HG03439 (cell line): ENCODE measurements at regions not wholly inside any gene's neighbourhood (a gene's known extent, or its start where the extent isn't known, plus 50 kb on each side); places are given as distances from the start of the nearest gene placed in this dataset.
"Not testable (repeated sequence)": the region's sequence is repeated elsewhere in the genome, so short reads cannot be mapped to it uniquely, and the experiment has no call there.

Experiments
- ATAC-seq: cut with Tn5 transposase; IDR thresholded peaks from one replicate; pipeline ENCODE4 v1.9.1; 2021; ENCODE audit warnings: mild to moderate bottlenecking, moderate library complexity; ENCODE audit not compliant: unreplicated experiment

- no peak for ATAC-seq
Measured at GRCh38 chr20:53800883-53801604, 207.4 kb upstream of the ZNF217 start.

GRCh38 chr20:53800418-53800817 lies 206.8 kb upstream of the ZNF217 start:
- ATAC-seq = no peak

- ATAC-seq = no peak
Measured at GRCh38 chr20:53797085-53797484, 203.4 kb upstream of the ZNF217 start.

GRCh38 chr20:53795170-53795569 lies 201.5 kb upstream of the ZNF217 start:
- no peak for ATAC-seq

- ATAC-seq = no peak
Measured at GRCh38 chr20:53794529-53795115, 201.0 kb upstream of the ZNF217 start.

- no peak for ATAC-seq
Measured at GRCh38 chr20:53793783-53794383, 200.2 kb upstream of the ZNF217 start.

- no peak for ATAC-seq
Measured at GRCh38 chr20:53792946-53793536, 199.4 kb upstream of the ZNF217 start.

GRCh38 chr20:53789989-53790675 lies 196.5 kb upstream of the ZNF217 start:
- ATAC-seq = no peak

GRCh38 chr20:53788253-53789022 lies 194.8 kb upstream of the ZNF217 start:
- ATAC-seq = no peak

- ATAC-seq = not testable (repeated sequence)
Measured at GRCh38 chr20:53787491-53787931, 193.9 kb upstream of the ZNF217 start.

- ATAC-seq = no peak
Measured at GRCh38 chr20:53786445-53787267, 193.0 kb upstream of the ZNF217 start.

- no peak for ATAC-seq
Measured at GRCh38 chr20:53786071-53786444, 192.4 kb upstream of the ZNF217 start.

GRCh38 chr20:53785320-53785719 lies 191.7 kb upstream of the ZNF217 start:
- ATAC-seq = no peak

GRCh38 chr20:53783768-53784167 lies 190.1 kb upstream of the ZNF217 start:
- no peak for ATAC-seq

GRCh38 chr20:53782612-53783246 lies 189.1 kb upstream of the ZNF217 start:
- ATAC-seq = no peak

- no peak for ATAC-seq
Measured at GRCh38 chr20:53779822-53780221, 186.2 kb upstream of the ZNF217 start.

GRCh38 chr20:53778736-53779135 lies 185.1 kb upstream of the ZNF217 start:
- no peak for ATAC-seq

GRCh38 chr20:53778041-53778516 lies 184.4 kb upstream of the ZNF217 start:
- ATAC-seq = no peak

GRCh38 chr20:53777402-53777801 lies 183.8 kb upstream of the ZNF217 start:
- ATAC-seq = not testable (repeated sequence)
